ENCODE measurements at regions not wholly inside any gene's neighbourhood (a gene's known extent, or its start where the extent isn't known, plus 50 kb on each side); places are given as distances from the start of the nearest gene placed in this dataset.
A peak's percentile ranks its signal among the peaks of the same experiment; 100 is the strongest.

GRCh38 chr5:124796495-124796894 is 50.1 kb upstream of the ZNF608 start:
- no peaks in the 10 kb centered on the region for H3K36me3 ChIP-seq (ENCODE audit: insufficient read depth, insufficient read length, low read length)
- H3K4me1 ChIP-seq (ENCODE audit: insufficient read depth, insufficient read length): no peaks in the 10 kb centered on the region
- no peaks in the 10 kb centered on the region for H3K27me3 ChIP-seq (ENCODE audit: insufficient read depth, insufficient read length)
- no peak overlapping the region for H3K9ac ChIP-seq (ENCODE audit: insufficient read length, low read depth)
- TF ChIP-seq YY1 (IDR thresholded peaks at IDR 0.05; ENCODE audit: insufficient read depth, insufficient read length) (no peak), ZNF274 (IDR thresholded peaks at IDR 0.05; ENCODE audit: low read depth, low read length) (no peak), SUZ12 (IDR thresholded peaks at IDR 0.05; ENCODE audit: extremely low read depth, insufficient read depth, insufficient read length) (no peak)
- H3K4me3 ChIP-seq (ENCODE audit: insufficient read length, low read depth): no peak overlapping the region
- no peak for DNase-seq (ENCODE audit: low read depth, low spot score)
- H3K9me3 ChIP-seq (ENCODE audit: insufficient read depth, low read length): no peaks in the 10 kb centered on the region; the same call in 1 of the 2 replicates

DNA sequence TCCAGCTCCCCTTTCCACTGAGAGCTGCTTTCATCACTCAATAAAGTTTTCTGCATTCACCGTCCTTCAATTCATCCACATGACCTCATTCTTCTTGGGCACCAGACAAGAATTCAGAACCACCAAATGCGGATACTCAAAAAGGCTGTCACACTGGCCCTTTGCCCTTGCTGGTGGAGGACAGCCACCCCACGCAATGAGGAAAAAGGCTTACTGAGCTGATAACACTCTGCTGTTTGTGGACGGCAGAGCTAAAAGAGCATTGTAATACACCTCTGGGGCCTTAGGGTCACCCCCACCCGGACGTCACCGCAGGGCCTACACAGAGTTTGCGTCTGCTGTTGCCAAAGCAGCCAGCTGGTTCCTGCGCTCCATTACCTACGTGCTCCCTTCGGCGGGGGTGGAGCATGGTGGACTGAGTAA is 51.2 kb upstream of the ZNF608 start:
- Histone ChIP-seq H3K36me3 (ENCODE audit: insufficient read depth, insufficient read length, low read length) (no peaks in the 10 kb centered on the region), H3K9ac (ENCODE audit: insufficient read length, low read depth) (no peak overlapping the region), H3K4me3 (ENCODE audit: insufficient read length, low read depth) (no peak overlapping the region), H3K4me1 (ENCODE audit: insufficient read depth, insufficient read length) (no peaks in the 10 kb centered on the region), H3K9me3 (ENCODE audit: insufficient read depth, low read length) (no peaks in the 10 kb centered on the region; the same call in 1 of the 2 replicates), H3K27me3 (ENCODE audit: insufficient read depth, insufficient read length) (no peaks in the 10 kb centered on the region)
- no peak for TF ChIP-seq ZNF274 (IDR thresholded peaks at IDR 0.05; ENCODE audit: low read depth, low read length)
- no peak for TF ChIP-seq SUZ12 (IDR thresholded peaks at IDR 0.05; ENCODE audit: extremely low read depth, insufficient read depth, insufficient read length)
- no peak for TF ChIP-seq YY1 (IDR thresholded peaks at IDR 0.05; ENCODE audit: insufficient read depth, insufficient read length)
- DNase-seq (ENCODE audit: low read depth, low spot score): no peak

DNA sequence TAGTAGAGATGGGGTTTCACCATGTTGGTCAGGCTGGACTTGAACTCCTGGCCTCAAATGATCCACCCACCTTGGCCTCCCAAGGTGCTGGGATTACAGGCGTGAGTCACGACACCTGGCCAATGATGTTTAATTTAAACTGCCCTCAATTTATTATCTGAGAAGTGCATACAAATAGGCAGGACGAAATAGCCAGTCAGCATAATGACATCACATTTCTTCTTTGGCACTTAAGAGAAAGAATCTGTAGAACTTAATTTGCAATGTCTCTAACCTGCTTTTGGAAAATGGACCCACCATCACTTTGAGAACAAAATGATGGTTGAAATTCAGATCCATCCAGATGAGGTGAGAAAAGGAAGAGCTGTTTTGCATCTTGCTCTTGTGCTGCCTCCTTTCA is 52.5 kb upstream of the ZNF608 start:
- no peaks in the 10 kb centered on the region for H3K36me3 ChIP-seq (ENCODE audit: insufficient read depth, insufficient read length, low read length)
- H3K4me1 ChIP-seq (ENCODE audit: insufficient read depth, insufficient read length): no peaks in the 10 kb centered on the region
- no peak overlapping the region for H3K4me3 ChIP-seq (ENCODE audit: insufficient read length, low read depth)
- no peak for TF ChIP-seq SUZ12 (IDR thresholded peaks at IDR 0.05; ENCODE audit: extremely low read depth, insufficient read depth, insufficient read length)
- TF ChIP-seq ZNF274 (IDR thresholded peaks at IDR 0.05; ENCODE audit: low read depth, low read length): no peak
- no peak for TF ChIP-seq YY1 (IDR thresholded peaks at IDR 0.05; ENCODE audit: insufficient read depth, insufficient read length)
- no peak overlapping the region for H3K9ac ChIP-seq (ENCODE audit: insufficient read length, low read depth)
- DNase-seq (ENCODE audit: low read depth, low spot score): no peak
- no peaks in the 10 kb centered on the region for H3K27me3 ChIP-seq (ENCODE audit: insufficient read depth, insufficient read length)
- no peaks in the 10 kb centered on the region; the same call in 1 of the 2 replicates for H3K9me3 ChIP-seq (ENCODE audit: insufficient read depth, low read length)

GRCh38 chr5:124801551-124801950 is 55.1 kb upstream of the ZNF608 start:
- TF ChIP-seq SUZ12 (IDR thresholded peaks at IDR 0.05; ENCODE audit: extremely low read depth, insufficient read depth, insufficient read length) (no peak), YY1 (IDR thresholded peaks at IDR 0.05; ENCODE audit: insufficient read depth, insufficient read length) (no peak), ZNF274 (IDR thresholded peaks at IDR 0.05; ENCODE audit: low read depth, low read length) (no peak)
- no peak overlapping the region for H3K9ac ChIP-seq (ENCODE audit: insufficient read length, low read depth)
- H3K9me3 ChIP-seq (ENCODE audit: insufficient read depth, low read length): no peaks in the 10 kb centered on the region; the same call in 1 of the 2 replicates
- no peaks in the 10 kb centered on the region for H3K27me3 ChIP-seq (ENCODE audit: insufficient read depth, insufficient read length)
- no peaks in the 10 kb centered on the region for H3K36me3 ChIP-seq (ENCODE audit: insufficient read depth, insufficient read length, low read length)
- no peak for DNase-seq (ENCODE audit: low read depth, low spot score)
- no peaks in the 10 kb centered on the region for H3K4me1 ChIP-seq (ENCODE audit: insufficient read depth, insufficient read length)
- H3K4me3 ChIP-seq (ENCODE audit: insufficient read length, low read depth): no peak overlapping the region

DNA sequence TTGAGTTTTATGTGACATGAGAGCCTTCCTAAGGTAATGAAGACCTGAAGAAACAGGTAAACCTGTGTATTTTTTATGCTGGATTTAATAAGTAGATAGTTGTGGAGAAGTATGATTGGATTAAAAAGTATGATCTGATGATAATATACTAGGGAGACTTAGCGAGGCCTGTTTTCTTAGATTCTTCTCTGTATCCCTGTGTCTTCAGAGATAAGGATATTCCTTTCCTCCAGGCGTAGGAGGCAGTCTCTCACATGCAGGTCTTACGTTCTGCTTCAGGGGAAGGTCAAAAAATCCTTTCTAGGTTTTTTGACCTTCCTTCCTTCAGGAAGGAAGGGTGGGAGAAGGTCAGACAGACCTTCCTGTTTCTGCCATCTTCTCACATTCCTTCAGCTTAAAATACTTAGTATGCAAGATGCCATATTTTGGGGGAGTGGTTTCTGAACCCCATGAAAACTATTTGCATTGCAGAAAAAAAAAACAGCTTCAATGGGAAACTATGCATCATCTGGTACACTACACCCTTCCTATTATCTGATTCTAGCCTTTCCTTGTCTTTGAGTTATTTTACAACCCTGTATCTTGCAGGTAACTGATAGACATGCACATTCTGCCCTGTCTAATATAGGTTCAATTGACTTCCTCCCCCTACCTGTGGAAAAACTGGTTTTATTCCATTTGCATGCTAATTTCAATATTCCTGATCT is 57.3 kb upstream of the ZNF608 start:
- no peaks in the 10 kb centered on the region for H3K9me3 ChIP-seq (ENCODE audit: insufficient read depth, low read length)
- DNase-seq (ENCODE audit: low read depth, low spot score): no peak
- H3K27me3 ChIP-seq (ENCODE audit: insufficient read depth, insufficient read length): no peaks in the 10 kb centered on the region
- TF ChIP-seq YY1 (IDR thresholded peaks at IDR 0.05; ENCODE audit: insufficient read depth, insufficient read length): no peak
- TF ChIP-seq ZNF274 (IDR thresholded peaks at IDR 0.05; ENCODE audit: low read depth, low read length): no peak
- TF ChIP-seq SUZ12 (IDR thresholded peaks at IDR 0.05; ENCODE audit: extremely low read depth, insufficient read depth, insufficient read length): no peak
- no peak overlapping the region for H3K4me3 ChIP-seq (ENCODE audit: insufficient read length, low read depth)
- no peak overlapping the region for H3K9ac ChIP-seq (ENCODE audit: insufficient read length, low read depth)
- H3K4me1 ChIP-seq (ENCODE audit: insufficient read depth, insufficient read length): no peaks in the 10 kb centered on the region
- H3K36me3 ChIP-seq (ENCODE audit: insufficient read depth, insufficient read length, low read length): no peaks in the 10 kb centered on the region

DNA sequence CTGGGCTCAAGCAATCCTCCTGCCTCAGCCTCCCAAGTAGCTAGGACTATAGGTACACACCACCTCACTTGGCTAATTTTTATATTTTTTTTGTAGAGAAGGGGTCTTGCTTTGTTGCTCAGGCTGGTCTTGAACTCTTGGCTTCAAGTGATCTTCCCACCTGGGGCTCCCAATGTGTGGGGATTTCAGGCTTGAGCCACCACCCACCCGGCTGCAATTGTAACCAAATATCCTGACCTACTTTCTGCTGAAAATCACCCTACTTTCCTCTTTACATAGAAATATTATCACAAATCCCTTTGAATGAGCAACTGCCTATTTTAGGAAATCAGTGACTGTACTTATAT is 59.6 kb upstream of the ZNF608 start:
- no peak overlapping the region for H3K4me3 ChIP-seq (ENCODE audit: insufficient read length, low read depth)
- H3K36me3 ChIP-seq (ENCODE audit: insufficient read depth, insufficient read length, low read length): no peaks in the 10 kb centered on the region
- no peaks in the 10 kb centered on the region for H3K4me1 ChIP-seq (ENCODE audit: insufficient read depth, insufficient read length)
- H3K9me3 ChIP-seq (ENCODE audit: insufficient read depth, low read length): no peaks in the 10 kb centered on the region
- no peak for DNase-seq (ENCODE audit: low read depth, low spot score)
- no peaks in the 10 kb centered on the region for H3K27me3 ChIP-seq (ENCODE audit: insufficient read depth, insufficient read length)
- no peak overlapping the region for H3K9ac ChIP-seq (ENCODE audit: insufficient read length, low read depth)
- TF ChIP-seq ZNF274 (IDR thresholded peaks at IDR 0.05; ENCODE audit: low read depth, low read length) (no peak), SUZ12 (IDR thresholded peaks at IDR 0.05; ENCODE audit: extremely low read depth, insufficient read depth, insufficient read length) (no peak), YY1 (IDR thresholded peaks at IDR 0.05; ENCODE audit: insufficient read depth, insufficient read length) (no peak)

DNA sequence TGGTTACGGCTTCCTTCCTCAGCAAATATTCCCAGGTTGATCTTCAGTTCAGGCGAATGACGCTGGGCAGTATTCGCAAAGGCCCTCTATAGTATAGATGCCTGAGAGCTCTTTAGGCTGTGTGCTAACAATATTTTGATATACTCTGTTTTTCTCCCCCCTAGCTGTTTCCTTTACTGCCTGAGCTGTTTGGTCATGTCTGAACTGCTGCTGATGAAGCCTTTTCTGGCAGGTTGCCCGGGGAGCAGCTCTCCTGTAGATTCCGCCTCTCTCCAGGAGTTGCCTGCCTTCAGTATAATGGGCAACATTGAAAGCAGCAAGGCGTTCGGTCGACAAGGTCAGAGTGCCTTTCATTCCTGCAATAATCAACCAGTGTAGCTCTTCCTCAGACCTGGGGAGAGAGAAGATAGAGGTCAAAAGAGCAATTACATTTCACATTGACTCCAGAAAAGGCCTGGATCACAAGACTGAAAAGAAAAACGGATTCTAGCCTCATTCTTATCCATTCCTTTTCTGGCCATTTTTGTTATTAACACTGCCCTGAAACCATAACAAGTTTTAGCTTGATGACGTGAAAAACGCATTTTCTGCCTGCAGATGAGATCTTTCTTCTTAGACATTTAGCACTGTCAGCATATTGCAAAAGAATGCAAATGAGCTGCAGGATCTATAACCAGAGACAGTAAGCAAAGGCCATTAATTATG is 60.1 kb upstream of the ZNF608 start:
- no peaks in the 10 kb centered on the region for H3K36me3 ChIP-seq (ENCODE audit: insufficient read depth, insufficient read length, low read length)
- DNase-seq (ENCODE audit: low read depth, low spot score): peak; percentile 27
- no peak overlapping the region for H3K4me3 ChIP-seq (ENCODE audit: insufficient read length, low read depth)
- TF ChIP-seq SUZ12 (IDR thresholded peaks at IDR 0.05; ENCODE audit: extremely low read depth, insufficient read depth, insufficient read length): no peak
- no peak for TF ChIP-seq ZNF274 (IDR thresholded peaks at IDR 0.05; ENCODE audit: low read depth, low read length)
- TF ChIP-seq YY1 (IDR thresholded peaks at IDR 0.05; ENCODE audit: insufficient read depth, insufficient read length): no peak
- no peaks in the 10 kb centered on the region for H3K27me3 ChIP-seq (ENCODE audit: insufficient read depth, insufficient read length)
- no peaks in the 10 kb centered on the region for H3K9me3 ChIP-seq (ENCODE audit: insufficient read depth, low read length)
- H3K9ac ChIP-seq (ENCODE audit: insufficient read length, low read depth): no peak overlapping the region
- H3K4me1 ChIP-seq (ENCODE audit: insufficient read depth, insufficient read length): no peaks in the 10 kb centered on the region
